HepG2 (cell line): ENCODE measurements at regions not wholly inside any gene's neighbourhood (a gene's known extent, or its start where the extent isn't known, plus 50 kb on each side); places are given as distances from the start of the nearest gene placed in this dataset.

Experiments used
- ATAC-seq: fragments of 200-7000 bp; cut with Tn5 transposase; 3 replicates; pipeline ENCODE4 v1.9.1; 2020; ENCODE audit warnings: mild to moderate bottlenecking, moderate library complexity
- BruUV-seq: library from RNA; stranded (reverse); fragments of 400-500 nt; replicated peaks from 2 replicates; lab custom pipeline; 2021; lab: Mats Ljungman, UMichigan
- CTCF ChIA-PET: fragments of 300-600 bp; formaldehyde crosslinking; extraction: SDS; loops from one replicate; lab custom pipeline; 2021; ENCODE audit warnings: low total read pairs, inconsistent platforms, low intra/inter-chr PET ratio; lab: Yijun Ruan, JAX
- POLR2A ChIA-PET: fragments of 350-600 bp; sonication (Branson Sonifier 250); formaldehyde crosslinking; loops from one replicate; lab custom pipeline; 2020; ENCODE audit warnings: antibody characterized with exemption, inconsistent platforms; lab: Yijun Ruan, JAX
- DNase-seq: peaks from one replicate; pipeline ENCODE4 v3.0.0-alpha.2; 2015; ENCODE audit warnings: low spot score
- FAIRE-seq: peaks from 3 replicates; lab custom pipeline; 2011; peaks lifted over from hg19 to GRCh38; lab: Jason Lieb, UNC
- H2AFZ ChIP-seq: one replicate; pipeline ENCODE4 v1.6.1; 2011; ENCODE audit warnings: low read length, inconsistent platforms
- H3K27ac ChIP-seq: fragments of 300-600 bp; 3 replicates; pipeline ENCODE4 v1.8.0; 2011; ENCODE audit warnings: mixed run types, mild to moderate bottlenecking, mixed read lengths, low read length, inconsistent platforms; ENCODE audit not compliant: insufficient read depth; ENCODE audit errors: extremely low read length
- H3K27me3 ChIP-seq, 2 experiments: fragments of 200-600 bp in 1 of 2; 2 replicates in 1 of 2; 3 replicates in 1 of 2; pipeline versions ENCODE4 v1.6.0 to v1.8.0; 2011; ENCODE audit warnings: low read length in 2 of 2, mild to moderate bottlenecking in 2 of 2, moderate library complexity in 2 of 2, inconsistent platforms in 1 of 2; ENCODE audit not compliant: insufficient read depth in 2 of 2, control insufficient read depth in 1 of 2
- H3K36me3 ChIP-seq, 2 experiments: fragments of 200-600 bp in 1 of 2; replicated peaks in 1 of 2; 2 replicates in 1 of 2; 3 replicates in 1 of 2; pipeline versions ENCODE4 v1.5.1 to v1.8.0; 2011; ENCODE audit warnings: low read length in 2 of 2, inconsistent platforms in 1 of 2; ENCODE audit not compliant: insufficient read depth in 2 of 2, control insufficient read depth in 1 of 2
- H3K4me1 ChIP-seq: 2 replicates; pipeline ENCODE4 v1.5.1; 2012; ENCODE audit warnings: low read length, inconsistent platforms; ENCODE audit not compliant: insufficient read depth
- H3K4me2 ChIP-seq: 2 replicates; pipeline ENCODE4 v1.6.0; 2011; ENCODE audit warnings: low read depth, low read length, inconsistent platforms
- H3K4me3 ChIP-seq, 3 experiments: fragments of 200-600 bp in 1 of 3; sonication (generic), shearing (Covaris generic) in 1 of 3; replicated peaks in 1 of 3; 2 replicates each; pipeline ENCODE4 v1.5.1; 2011 to 2016; ENCODE audit warnings: low read length in 3 of 3, inconsistent platforms in 2 of 3, low read depth in 2 of 3, mild to moderate bottlenecking in 2 of 3, control low read depth in 1 of 3, mixed read lengths in 1 of 3; ENCODE audit not compliant: insufficient read depth in 1 of 3
- H3K79me2 ChIP-seq: one replicate; pipeline ENCODE4 v1.6.1; 2011; ENCODE audit warnings: low read length, inconsistent platforms; ENCODE audit not compliant: insufficient read depth
- H3K9ac ChIP-seq: 2 replicates; pipeline ENCODE4 v1.6.0; 2011; ENCODE audit warnings: mild to moderate bottlenecking, low read depth, low read length, inconsistent platforms; ENCODE audit not compliant: insufficient read depth
- H3K9me3 ChIP-seq: 2 replicates; pipeline ENCODE4 v1.5.1; 2012; ENCODE audit warnings: mild to moderate bottlenecking, low read length
- H4K20me1 ChIP-seq: 2 replicates; pipeline ENCODE4 v1.6.0; 2011; ENCODE audit warnings: inconsistent platforms, mild to moderate bottlenecking, low read length, moderate library complexity; ENCODE audit not compliant: insufficient read depth
- DZIP1 ChIP-seq: sonication (generic); formaldehyde crosslinking; IDR thresholded peaks from 2 replicates; pipeline ENCODE4 v1.5.0; 2020; ENCODE audit warnings: mild to moderate bottlenecking, missing genetic modification reagents
- FOXO1 ChIP-seq: sonication (generic); formaldehyde crosslinking; IDR thresholded peaks from 2 replicates; pipeline ENCODE4 v1.4.0; 2020; ENCODE audit warnings: missing genetic modification reagents
- HMG20A ChIP-seq: IDR thresholded peaks from 2 replicates; pipeline ENCODE4 v1.6.1; 2016; ENCODE audit warnings: borderline replicate concordance
- LBX2 ChIP-seq: sonication (generic); formaldehyde crosslinking; IDR thresholded peaks from 2 replicates; pipeline ENCODE4 v1.5.0; 2020; ENCODE audit warnings: missing genetic modification reagents, mild to moderate bottlenecking, borderline replicate concordance
- NBN ChIP-seq: fragments of 450-650 bp; conservative IDR thresholded peaks from 2 replicates; pipeline ENCODE4 v1.6.1; 2017
- POLR2A ChIP-seq, 2 experiments: IDR thresholded peaks; 2 replicates each; pipeline ENCODE4 v1.6.1; 2011; ENCODE audit warnings: low read depth in 2 of 2, low read length in 2 of 2, mild to moderate bottlenecking in 1 of 2, moderate library complexity in 1 of 2; ENCODE audit not compliant: insufficient read depth in 1 of 2
- SAP130 ChIP-seq: IDR thresholded peaks from 2 replicates; pipeline ENCODE4 v1.6.1; 2016; ENCODE audit warnings: low read depth
- SOX5 ChIP-seq: IDR thresholded peaks from 2 replicates; pipeline ENCODE4 v1.6.1; 2016; ENCODE audit warnings: borderline replicate concordance
- TFDP2 ChIP-seq: sonication (generic); formaldehyde crosslinking; IDR thresholded peaks from 2 replicates; pipeline ENCODE4 v1.4.0; 2020; ENCODE audit warnings: missing genetic modification reagents
- ZBTB33 ChIP-seq: sonication (generic); formaldehyde crosslinking; IDR thresholded peaks from 2 replicates; pipeline ENCODE4 v1.4.0; 2020; ENCODE audit warnings: missing genetic modification reagents
- ZBTB44 ChIP-seq: sonication (generic); formaldehyde crosslinking; IDR thresholded peaks from 2 replicates; pipeline ENCODE4 v1.4.0; 2020; ENCODE audit warnings: missing genetic modification reagents
- ZNF263 ChIP-seq: sonication (generic); formaldehyde crosslinking; IDR thresholded peaks from 2 replicates; pipeline ENCODE4 v1.4.0; 2020; ENCODE audit warnings: missing genetic modification reagents
- ZNF275 ChIP-seq: sonication (generic); formaldehyde crosslinking; IDR thresholded peaks from 2 replicates; pipeline ENCODE4 v1.8.0; 2022; ENCODE audit warnings: missing genetic modification reagents, mild to moderate bottlenecking, inconsistent platforms, borderline replicate concordance
- ZNF383 ChIP-seq: sonication (generic); formaldehyde crosslinking; IDR thresholded peaks from 2 replicates; pipeline ENCODE4 v1.4.0; 2020; ENCODE audit warnings: missing genetic modification reagents, mild to moderate bottlenecking, borderline replicate concordance
- ZNF484 ChIP-seq: sonication (generic); formaldehyde crosslinking; IDR thresholded peaks from 2 replicates; pipeline ENCODE4 v1.5.1; 2020; ENCODE audit warnings: mild to moderate bottlenecking, low read depth, missing genetic modification reagents, borderline replicate concordance
- ZNF501 ChIP-seq: sonication (generic); formaldehyde crosslinking; IDR thresholded peaks from 2 replicates; pipeline ENCODE4 v1.5.1; 2020; ENCODE audit warnings: mild to moderate bottlenecking, moderate library complexity, missing genetic modification reagents
- ZNF703 ChIP-seq: sonication (generic); formaldehyde crosslinking; IDR thresholded peaks from 2 replicates; pipeline ENCODE4 v1.5.1; 2020; ENCODE audit warnings: missing genetic modification reagents, mild to moderate bottlenecking, moderate library complexity, borderline replicate concordance
- ZNF75D ChIP-seq: sonication (generic); formaldehyde crosslinking; IDR thresholded peaks from 2 replicates; pipeline ENCODE4 v1.8.1; 2023; ENCODE audit warnings: missing genetic modification reagents, mild to moderate bottlenecking, borderline replicate concordance
- WGBS: methylation state at CpG from one replicate; pipeline ENCODE4 v1.1.6; 2017; ENCODE audit warnings: low lambda C conversion rate; 5-methylcytosine and 5-hydroxymethylcytosine counted together
- in situ Hi-C: cut with HindIII; loops from 2 replicates; pipeline ENCODE4 v1.10.0; 2017; ENCODE audit warnings: low pct_unique_long_range_greater_than_20kb; ENCODE audit not compliant: extremely low pct_ligation_motif_present
- intact Hi-C: fragments of 100-400 bp; cut with micrococcal nuclease; formaldehyde crosslinking; loops from one replicate; pipeline ENCODE4 v1.10.0; 2022; ENCODE audit not compliant: unreplicated experiment

GRCh38 chr7:9863545-9863944 is 1110.1 kb upstream of the PHF14 start:
- ChIA-PET POLR2A (no interaction called here), CTCF (no interaction called here)
- H3K79me2 ChIP-seq, result no peaks in the 10 kb centered on the region
- H3K4me2 ChIP-seq, result no peak overlapping the region
- H3K27me3 ChIP-seq, result no peaks in the 10 kb centered on the region
- ATAC-seq (no peak), FAIRE-seq (no peak), DNase-seq (no peak)
- H3K36me3 ChIP-seq, result no peaks in the 10 kb centered on the region
- intact Hi-C loops (no loop called here), in situ Hi-C loops (no loop called here)
- no peak for TF ChIP-seq DZIP1 (CRISPR knock-in tag)
- TF ChIP-seq ZNF383 (CRISPR knock-in tag), result no peak
- no peak for TF ChIP-seq ZBTB44 (CRISPR knock-in tag)
- TF ChIP-seq ZNF484, result no peak
- TF ChIP-seq LBX2, result no peak
- no peak for TF ChIP-seq FOXO1 (CRISPR knock-in tag)
- TF ChIP-seq POLR2A (IDR thresholded peaks at IDR 0.05; ENCODE audit: insufficient read depth in 1 of 2, low read depth in 2 of 2, low read length in 2 of 2), result no peak
- TF ChIP-seq ZBTB33, result no peak
- TF ChIP-seq NBN, result no peak
- TF ChIP-seq ZNF75D (CRISPR knock-in tag), result no peak
- TF ChIP-seq HMG20A (CRISPR knock-in tag), result no peak
- no peak for TF ChIP-seq SOX5
- TF ChIP-seq SAP130 (CRISPR knock-in tag), result no peak
- no peak for TF ChIP-seq ZNF263
- no peak for TF ChIP-seq ZNF703
- no peak for TF ChIP-seq TFDP2
- no peak for TF ChIP-seq ZNF501
- TF ChIP-seq ZNF275 (CRISPR knock-in tag), result no peak
- WGBS, result 52% methylated on average over 3 of the region's 3 CpGs
- H4K20me1 ChIP-seq, result no peaks in the 10 kb centered on the region
- no peak overlapping the region for H3K27ac ChIP-seq
- no peak overlapping the region for H2AFZ ChIP-seq
- H3K9ac ChIP-seq, result no peak overlapping the region
- peaks cover 92% of the 10 kb centered on the region for H3K9me3 ChIP-seq
- BruUV-seq, result no TSS peak
- H3K4me1 ChIP-seq, result no peaks in the 10 kb centered on the region
- no peak overlapping the region for H3K4me3 ChIP-seq
